ENCODE measurements at regions not wholly inside any gene's neighbourhood (a gene's known extent, or its start where the extent isn't known, plus 50 kb on each side); places are given as distances from the start of the nearest gene placed in this dataset.

DNA sequence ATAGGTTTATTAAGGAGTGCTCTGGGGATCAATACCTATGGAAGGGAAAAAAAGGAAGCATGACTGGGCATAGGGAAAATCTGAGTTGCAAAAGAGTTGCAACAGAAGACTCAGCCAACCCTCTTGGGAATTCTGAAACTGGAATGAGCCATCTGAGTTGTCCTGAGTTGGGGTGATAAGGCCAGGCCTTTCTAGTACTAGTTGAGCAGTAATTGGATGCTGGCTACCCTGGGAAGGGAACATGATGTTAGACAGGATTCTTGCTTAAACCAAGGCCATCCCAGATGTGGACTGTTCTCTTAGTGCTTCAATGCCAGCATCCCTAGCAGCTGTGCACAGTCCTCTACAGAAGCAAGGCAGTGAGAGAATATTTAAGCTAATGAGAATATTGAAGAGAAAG is 348.8 kb upstream of the GULP1 start:
- TF ChIP-seq, protein P1, sequence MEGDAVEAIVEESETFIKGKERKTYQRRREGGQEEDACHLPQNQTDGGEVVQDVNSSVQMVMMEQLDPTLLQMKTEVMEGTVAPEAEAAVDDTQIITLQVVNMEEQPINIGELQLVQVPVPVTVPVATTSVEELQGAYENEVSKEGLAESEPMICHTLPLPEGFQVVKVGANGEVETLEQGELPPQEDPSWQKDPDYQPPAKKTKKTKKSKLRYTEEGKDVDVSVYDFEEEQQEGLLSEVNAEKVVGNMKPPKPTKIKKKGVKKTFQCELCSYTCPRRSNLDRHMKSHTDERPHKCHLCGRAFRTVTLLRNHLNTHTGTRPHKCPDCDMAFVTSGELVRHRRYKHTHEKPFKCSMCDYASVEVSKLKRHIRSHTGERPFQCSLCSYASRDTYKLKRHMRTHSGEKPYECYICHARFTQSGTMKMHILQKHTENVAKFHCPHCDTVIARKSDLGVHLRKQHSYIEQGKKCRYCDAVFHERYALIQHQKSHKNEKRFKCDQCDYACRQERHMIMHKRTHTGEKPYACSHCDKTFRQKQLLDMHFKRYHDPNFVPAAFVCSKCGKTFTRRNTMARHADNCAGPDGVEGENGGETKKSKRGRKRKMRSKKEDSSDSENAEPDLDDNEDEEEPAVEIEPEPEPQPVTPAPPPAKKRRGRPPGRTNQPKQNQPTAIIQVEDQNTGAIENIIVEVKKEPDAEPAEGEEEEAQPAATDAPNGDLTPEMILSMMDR (IDR thresholded peaks at IDR 0.05): no peak
- no peak for TF ChIP-seq POLR2A (IDR thresholded peaks at IDR 0.05)

Measured in heart left ventricle (tissue), 13 donors.